Stimulated activated naive CD8-positive, alpha-beta T cell treated with anti-CD3 and anti-CD28 coated beads, Interleukin-15, amount 100 ng/mL, for 72 hours (primary cell): ENCODE measurements at regions not wholly inside any gene's neighbourhood (a gene's known extent, or its start where the extent isn't known, plus 50 kb on each side); places are given as distances from the start of the nearest gene placed in this dataset.
A peak's percentile ranks its signal among the peaks of the same experiment; 100 is the strongest.

Source experiments
- ATAC-seq: fragments of 150-1000 bp; cut with Tn5 transposase; 2 replicates; pipeline ENCODE4 v1.10.0; 2021; ENCODE audit warnings: mild to moderate bottlenecking, moderate library complexity
- DNase-seq, 2 donors: peaks; one replicate each; pipeline ENCODE4 v3.0.0; 2021 to 2022
- H3K27ac Mint-ChIP-seq, 2 donors: one replicate each; pipeline ENCODE4 v1.8.0; 2022; ENCODE audit warnings: mild to moderate bottlenecking in 2 of 2, mixed read lengths in 2 of 2, moderate library complexity in 2 of 2
- H3K27me3 Mint-ChIP-seq: one replicate; pipeline ENCODE4 v1.8.0; 2022; ENCODE audit warnings: mixed read lengths
- H3K4me1 Mint-ChIP-seq: one replicate; pipeline ENCODE4 v1.8.0; 2022; ENCODE audit warnings: mild to moderate bottlenecking, mixed read lengths
- H3K4me3 Mint-ChIP-seq, 2 donors: one replicate each; pipeline ENCODE4 v1.8.0; 2022; ENCODE audit warnings: mild to moderate bottlenecking in 2 of 2, mixed read lengths in 2 of 2, moderate library complexity in 1 of 2
- H3K9me3 Mint-ChIP-seq, 2 donors: one replicate each; pipeline ENCODE4 v1.8.0; 2022; ENCODE audit warnings: mixed read lengths in 2 of 2

DNA sequence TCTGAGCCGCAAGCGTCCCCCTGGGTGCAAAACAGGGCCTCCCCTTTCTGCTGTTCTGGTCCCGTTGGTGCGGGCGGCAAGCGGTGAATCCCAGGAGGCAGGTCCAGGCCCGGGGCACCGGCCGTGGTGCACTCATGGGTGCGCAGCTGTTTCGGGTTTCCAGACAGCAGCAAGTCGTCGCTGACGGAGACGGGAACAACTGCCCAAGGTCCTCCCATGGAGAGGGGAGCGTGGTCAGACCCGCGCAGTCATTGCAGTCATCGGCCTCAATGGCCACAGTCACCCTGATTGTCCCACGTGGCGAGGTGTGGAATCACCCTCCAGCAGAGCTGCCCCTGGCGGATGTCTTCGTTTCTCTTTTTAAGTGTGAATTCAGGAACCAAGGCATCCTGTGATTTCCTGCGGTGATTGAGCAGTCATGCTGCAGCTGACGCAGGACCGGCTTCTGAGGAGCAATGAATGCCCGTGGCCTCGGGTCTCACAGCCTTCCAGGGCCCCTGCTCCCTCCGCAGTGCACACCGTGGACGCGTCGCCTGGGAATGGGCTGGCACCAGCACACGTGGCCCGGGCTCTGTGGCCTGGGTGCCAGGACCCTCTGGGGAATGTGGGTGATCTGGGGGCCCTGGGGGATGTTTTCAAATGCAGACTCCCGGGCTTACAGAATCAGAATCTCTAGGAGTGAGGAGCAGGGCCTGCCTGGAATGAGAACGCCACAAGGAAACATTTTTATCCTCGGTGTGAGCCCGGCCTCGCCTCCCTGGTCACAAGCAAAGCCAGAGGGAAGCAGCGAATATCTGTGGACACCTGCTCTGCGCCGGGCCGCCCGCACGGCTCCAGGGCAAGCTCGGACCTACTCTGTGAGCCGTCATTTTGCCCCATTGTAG is 244.2 kb upstream of the SALL3 start:
- Mint-ChIP-seq H3K27me3 (peaks cover 15% of the 10 kb centered on the region), H3K4me3 (no peak overlapping the region), H3K9me3 (peaks cover 0 to 14% of the 10 kb centered on the region in 2 donors), H3K27ac (no peak overlapping the region), H3K4me1 (no peaks in the 10 kb centered on the region)
- no peak for DNase-seq
- ATAC-seq: no peak

DNA sequence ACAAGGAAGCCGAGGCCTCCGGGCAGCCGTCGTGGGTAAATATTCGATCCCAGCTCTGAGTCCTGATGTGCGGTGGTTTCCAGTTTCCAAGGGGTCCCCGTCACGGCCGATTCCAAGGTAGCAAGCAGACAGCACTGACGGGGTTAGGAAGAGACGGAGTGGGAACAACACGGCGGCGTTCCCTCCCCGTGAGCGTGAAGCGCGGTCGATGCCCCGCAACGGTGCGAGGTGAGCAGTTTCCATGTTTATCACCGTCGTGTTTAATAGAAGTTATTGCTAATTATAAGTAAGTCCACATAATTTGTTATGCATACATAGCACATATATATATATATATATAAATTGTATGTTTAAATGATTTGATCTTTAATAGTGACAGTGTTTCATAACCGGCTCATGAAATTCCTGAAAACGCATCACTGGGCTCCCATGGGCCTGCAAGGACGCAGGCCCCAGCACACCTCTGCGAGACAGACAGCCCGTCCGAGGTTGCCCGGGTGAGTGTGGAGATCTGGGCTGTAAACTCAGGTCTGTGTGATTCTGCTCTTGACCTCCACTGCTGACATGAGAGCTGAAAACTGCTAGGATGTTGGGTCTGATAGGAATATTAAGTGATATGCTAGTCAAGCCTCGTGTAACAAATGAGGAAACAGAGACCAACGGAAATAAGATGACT is 243.5 kb upstream of the SALL3 start:
- ATAC-seq: no peak
- H3K27ac Mint-ChIP-seq: no peak overlapping the region
- no peak for DNase-seq
- H3K4me1 Mint-ChIP-seq: no peaks in the 10 kb centered on the region
- peaks cover 8% of the 10 kb centered on the region for H3K27me3 Mint-ChIP-seq
- no peak overlapping the region for H3K4me3 Mint-ChIP-seq
- peaks cover 0 to 14% of the 10 kb centered on the region in 2 donors for H3K9me3 Mint-ChIP-seq

DNA sequence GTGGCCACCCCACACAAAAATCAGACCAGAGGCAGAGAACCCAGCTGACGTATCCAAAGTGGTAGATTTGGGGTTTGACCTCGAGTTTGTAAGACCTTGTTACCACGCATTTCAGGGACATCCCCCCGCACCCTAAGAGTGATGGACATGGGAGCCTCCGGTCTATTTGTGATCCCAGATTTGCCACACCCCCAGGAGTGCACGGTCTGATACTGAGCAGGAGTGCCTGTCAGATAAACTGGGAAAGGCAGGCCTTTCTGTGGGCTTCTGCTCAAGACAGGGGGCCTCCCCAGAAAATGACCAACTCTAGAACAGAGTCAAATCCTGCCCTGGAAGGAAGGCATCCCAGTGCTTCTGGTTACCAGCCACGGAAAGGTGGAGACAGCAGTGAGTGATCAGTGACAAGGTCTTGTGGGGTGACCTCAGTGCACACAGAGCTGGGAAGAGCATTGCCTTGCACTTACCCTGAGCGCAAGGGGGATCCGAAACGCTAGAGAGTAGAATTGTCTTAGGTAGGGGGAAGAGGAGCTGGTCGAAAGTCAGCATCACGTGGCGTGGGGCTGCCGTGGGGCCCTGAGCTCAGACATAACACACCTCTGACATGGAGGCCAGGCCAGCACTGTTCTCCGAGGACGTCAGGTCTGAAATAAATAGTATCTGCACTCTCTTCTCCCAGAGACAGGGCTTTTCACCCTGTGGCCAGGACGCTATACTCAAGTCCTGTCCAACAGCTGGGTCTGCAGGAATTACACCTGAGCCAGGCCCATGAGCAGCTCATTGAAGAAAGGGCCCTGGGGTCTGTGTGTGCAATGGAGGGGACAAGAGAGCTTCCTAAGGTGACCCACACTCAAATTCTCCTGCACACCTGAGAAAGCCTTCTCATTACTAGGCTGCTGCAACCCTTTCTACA is 242.4 kb upstream of the SALL3 start:
- H3K27ac Mint-ChIP-seq: no peak overlapping the region
- H3K4me1 Mint-ChIP-seq: no peaks in the 10 kb centered on the region
- DNase-seq (no peak), ATAC-seq (no peak)
- peaks cover 8% of the 10 kb centered on the region for H3K27me3 Mint-ChIP-seq
- peaks cover 0 to 14% of the 10 kb centered on the region in 2 donors for H3K9me3 Mint-ChIP-seq
- no peak overlapping the region for H3K4me3 Mint-ChIP-seq

DNA sequence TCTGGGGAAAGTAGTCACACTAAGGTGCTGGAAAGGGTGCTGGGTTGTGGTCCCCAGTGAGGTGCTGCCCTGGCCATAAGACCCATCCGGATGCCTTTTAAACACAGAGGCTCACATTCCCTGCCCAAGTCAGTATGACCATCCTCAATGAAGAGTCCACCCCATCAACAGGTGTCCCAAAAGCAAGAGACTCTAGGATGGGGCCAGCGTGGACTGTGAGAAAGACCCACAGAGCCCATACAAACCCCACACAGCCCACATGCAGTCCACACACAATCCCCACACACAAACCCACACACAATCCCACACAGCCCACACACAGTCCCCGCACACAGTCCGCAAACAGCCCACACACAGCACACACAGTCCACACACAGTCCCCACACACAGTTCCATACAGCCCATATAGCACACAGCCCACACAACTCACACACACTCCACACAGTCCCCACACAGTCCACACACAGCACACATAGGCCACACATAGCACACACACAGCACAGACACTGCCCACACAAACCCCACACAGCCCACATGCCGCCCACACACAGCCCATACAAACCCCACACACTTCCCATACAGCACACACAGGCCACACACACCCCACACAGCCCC is 241.4 kb upstream of the SALL3 start:
- ATAC-seq (peak; percentile 5), DNase-seq (no peak)
- peaks cover 6% of the 10 kb centered on the region for H3K27me3 Mint-ChIP-seq
- no peak overlapping the region for H3K4me3 Mint-ChIP-seq
- peak overlapping the region; percentile 1 to 30 for H3K27ac Mint-ChIP-seq
- peaks cover 0 to 14% of the 10 kb centered on the region in 2 donors for H3K9me3 Mint-ChIP-seq
- no peaks in the 10 kb centered on the region for H3K4me1 Mint-ChIP-seq

DNA sequence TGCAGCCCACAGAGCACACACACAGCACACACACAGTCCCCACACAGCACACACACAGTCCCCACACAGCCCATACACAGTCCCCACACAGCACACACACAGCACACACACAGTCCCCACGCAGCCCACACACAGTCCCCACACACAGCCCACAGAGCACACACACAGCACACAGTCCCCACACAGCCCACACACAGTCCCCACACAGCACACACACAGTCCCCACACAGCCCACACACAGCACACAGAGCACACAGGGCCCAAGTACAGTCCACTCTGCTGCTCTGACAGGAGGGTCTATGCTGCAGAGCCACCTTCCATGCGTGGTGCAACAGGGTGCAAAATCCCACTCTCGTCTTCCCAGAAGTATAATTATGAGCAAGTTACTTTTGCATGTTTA is 240.5 kb upstream of the SALL3 start:
- H3K4me3 Mint-ChIP-seq: no peak overlapping the region
- peak overlapping the region in 1 of 2 donors; percentile 37 for H3K27ac Mint-ChIP-seq
- no peaks in the 10 kb centered on the region for H3K4me1 Mint-ChIP-seq
- ATAC-seq (peak; percentile 10), DNase-seq (no peak)
- peaks cover 0 to 14% of the 10 kb centered on the region in 2 donors for H3K9me3 Mint-ChIP-seq
- H3K27me3 Mint-ChIP-seq: no peaks in the 10 kb centered on the region

DNA sequence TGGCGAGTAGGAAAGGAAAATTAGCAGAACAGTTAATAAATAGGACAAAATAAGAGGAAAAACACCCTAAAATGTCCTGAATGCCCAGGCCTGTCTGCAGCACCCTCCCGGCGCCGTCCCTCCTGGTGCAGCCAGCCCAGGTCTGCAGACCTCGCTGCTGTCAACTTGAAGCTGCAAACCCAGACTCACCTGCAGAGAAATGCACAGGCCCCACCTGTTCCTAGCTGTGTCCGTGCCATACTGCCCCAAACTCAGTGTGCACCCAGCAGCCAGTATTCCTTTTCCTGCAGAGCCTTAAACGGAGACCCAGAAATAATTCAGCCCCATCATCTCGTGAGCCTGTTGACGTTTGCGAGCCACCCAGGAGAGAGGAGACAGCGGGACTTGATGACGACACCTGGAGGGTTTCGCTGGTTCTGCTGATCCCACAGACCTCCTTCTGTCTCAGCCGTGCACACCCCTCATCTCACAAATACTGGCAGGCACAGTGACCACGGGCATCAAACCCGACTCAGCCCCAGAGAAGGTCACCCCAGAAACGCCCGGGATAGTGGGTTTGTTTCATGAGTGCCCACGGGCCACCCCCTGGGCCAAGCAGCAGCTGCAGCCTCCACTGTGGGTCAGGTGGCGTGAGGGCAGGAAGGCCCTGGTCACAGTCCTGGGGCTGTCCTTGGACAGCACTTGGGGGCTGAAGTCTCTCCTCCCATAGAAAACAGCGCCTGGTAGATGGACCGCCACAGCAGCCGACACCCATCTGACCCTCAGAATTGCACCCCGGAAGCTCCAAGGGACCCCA is 239.5 kb upstream of the SALL3 start:
- no peak for DNase-seq
- H3K4me3 Mint-ChIP-seq: no peak overlapping the region
- peaks cover 0 to 14% of the 10 kb centered on the region in 2 donors for H3K9me3 Mint-ChIP-seq
- H3K27me3 Mint-ChIP-seq: no peaks in the 10 kb centered on the region
- H3K27ac Mint-ChIP-seq: no peak overlapping the region
- no peaks in the 10 kb centered on the region for H3K4me1 Mint-ChIP-seq
- ATAC-seq: no peak

DNA sequence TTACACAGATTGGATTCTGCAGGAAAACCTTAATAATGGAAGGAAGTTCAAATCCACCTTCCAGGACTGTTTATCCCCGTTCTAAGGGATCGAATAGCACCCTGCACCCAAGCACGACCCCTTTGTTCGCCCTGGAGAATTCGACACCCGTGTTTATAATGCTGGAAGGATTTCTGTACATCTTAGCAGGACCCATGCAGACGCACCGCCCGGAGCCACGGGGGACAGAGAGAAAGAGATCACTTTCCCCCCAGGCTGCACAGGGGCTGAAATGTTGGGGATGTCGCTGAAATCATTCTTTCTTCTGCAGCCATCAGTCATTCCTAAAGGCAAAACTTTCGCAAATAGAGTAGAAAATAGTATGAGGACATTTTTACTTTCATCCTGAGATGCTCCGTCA is 238.7 kb upstream of the SALL3 start:
- Mint-ChIP-seq H3K4me3 (no peak overlapping the region), H3K4me1 (no peaks in the 10 kb centered on the region), H3K27ac (no peak overlapping the region), H3K27me3 (no peaks in the 10 kb centered on the region), H3K9me3 (peaks cover 0 to 14% of the 10 kb centered on the region in 2 donors)
- ATAC-seq (no peak), DNase-seq (no peak)

DNA sequence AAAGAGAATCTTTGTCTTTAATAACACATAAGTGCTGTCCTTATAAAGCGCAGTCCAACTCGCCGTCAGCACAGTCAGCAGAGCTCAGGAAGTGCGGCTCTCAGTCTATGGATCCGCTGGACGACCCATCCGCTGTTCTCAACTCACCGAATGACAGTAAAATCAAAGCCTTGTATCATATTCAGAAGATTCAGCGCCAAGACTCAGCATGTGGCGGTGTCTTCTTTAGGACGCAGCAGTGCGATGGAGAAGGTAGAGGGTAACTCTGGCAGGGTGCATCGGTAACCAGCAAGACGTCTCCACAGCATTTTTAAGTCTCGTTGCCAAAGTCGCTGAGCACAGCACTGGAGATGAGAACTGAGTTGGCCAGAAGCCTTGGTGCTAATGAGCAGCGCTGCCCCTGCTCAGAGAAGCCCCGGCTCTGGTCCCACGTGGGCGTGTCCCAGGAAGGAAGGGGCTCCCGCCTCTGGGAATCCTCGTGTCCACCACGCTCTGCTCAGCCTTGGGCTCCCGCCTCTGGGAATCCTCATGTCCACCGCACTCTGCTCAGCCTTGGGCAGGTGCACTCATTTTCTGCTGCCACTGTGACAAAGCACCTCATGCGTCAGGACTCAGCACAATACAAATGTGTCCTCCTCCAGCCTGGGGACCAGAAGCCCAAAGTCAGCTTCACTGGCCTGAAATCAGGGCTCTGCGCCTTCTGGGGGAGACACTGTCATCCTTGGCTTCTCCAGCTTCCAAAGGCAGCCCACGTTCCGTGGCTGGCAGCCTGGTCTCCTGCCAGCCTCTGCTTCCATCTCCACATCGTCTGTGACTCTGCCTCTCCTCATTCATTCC is 238.0 kb upstream of the SALL3 start:
- Mint-ChIP-seq H3K9me3 (peaks cover 0 to 14% of the 10 kb centered on the region in 2 donors), H3K4me3 (no peak overlapping the region), H3K4me1 (no peaks in the 10 kb centered on the region), H3K27ac (no peak overlapping the region), H3K27me3 (no peaks in the 10 kb centered on the region)
- ATAC-seq (no peak), DNase-seq (no peak)

DNA sequence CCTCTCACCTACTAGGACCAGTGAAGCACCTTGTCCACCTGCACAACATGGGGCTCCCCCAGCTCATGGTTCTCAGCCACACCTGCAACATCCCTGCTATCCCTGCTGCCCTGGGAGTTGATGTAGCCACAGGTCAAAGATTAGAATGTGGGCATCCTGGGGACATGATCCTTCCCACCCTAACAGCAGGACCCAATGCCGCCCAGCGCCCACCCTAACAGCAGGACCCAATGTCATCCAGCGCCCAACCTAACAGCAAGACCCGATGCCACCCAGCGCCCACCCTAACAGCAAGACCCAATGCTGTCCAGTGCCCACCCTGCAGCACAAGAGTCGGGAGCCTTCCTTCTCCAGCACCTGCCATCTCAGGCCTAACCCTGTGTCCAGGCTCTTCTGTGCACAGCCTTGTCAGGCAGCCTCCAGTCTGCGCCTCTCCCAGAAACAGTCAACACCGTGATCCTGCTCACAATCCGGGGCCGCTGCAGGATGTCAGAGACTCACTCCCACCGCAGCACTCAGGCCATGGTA is 237.3 kb upstream of the SALL3 start:
- peaks cover 6% of the 10 kb centered on the region for H3K27me3 Mint-ChIP-seq
- no peak for ATAC-seq
- DNase-seq: no peak
- no peaks in the 10 kb centered on the region for H3K4me1 Mint-ChIP-seq
- peak overlapping the region in 1 of 2 donors; percentile 19 for H3K27ac Mint-ChIP-seq
- H3K4me3 Mint-ChIP-seq: no peak overlapping the region
- peaks cover 0 to 14% of the 10 kb centered on the region in 2 donors for H3K9me3 Mint-ChIP-seq

DNA sequence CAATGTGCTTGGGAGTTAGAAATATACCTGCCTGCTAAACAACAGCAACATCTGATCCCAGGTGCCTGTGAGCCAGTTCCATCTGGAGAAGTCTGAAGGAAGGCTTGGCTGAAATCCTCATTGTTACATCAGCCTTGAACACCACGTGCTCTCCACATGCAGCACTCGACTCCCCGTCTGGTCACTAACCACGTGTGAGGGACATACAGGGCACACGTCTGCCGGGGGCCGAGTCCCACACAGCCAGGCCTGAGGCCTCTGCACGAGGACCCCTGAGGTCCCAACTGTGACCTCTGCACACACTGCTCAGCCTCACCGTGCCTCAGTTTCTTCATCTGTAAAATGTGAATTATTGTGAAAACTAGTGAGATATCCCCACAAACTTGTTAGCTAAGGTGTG is 236.5 kb upstream of the SALL3 start:
- Mint-ChIP-seq H3K27me3 (peaks cover 6% of the 10 kb centered on the region), H3K9me3 (peaks cover 0 to 12% of the 10 kb centered on the region in 2 donors), H3K27ac (no peak overlapping the region), H3K4me1 (no peaks in the 10 kb centered on the region), H3K4me3 (no peak overlapping the region)
- no peak for ATAC-seq
- no peak for DNase-seq

DNA sequence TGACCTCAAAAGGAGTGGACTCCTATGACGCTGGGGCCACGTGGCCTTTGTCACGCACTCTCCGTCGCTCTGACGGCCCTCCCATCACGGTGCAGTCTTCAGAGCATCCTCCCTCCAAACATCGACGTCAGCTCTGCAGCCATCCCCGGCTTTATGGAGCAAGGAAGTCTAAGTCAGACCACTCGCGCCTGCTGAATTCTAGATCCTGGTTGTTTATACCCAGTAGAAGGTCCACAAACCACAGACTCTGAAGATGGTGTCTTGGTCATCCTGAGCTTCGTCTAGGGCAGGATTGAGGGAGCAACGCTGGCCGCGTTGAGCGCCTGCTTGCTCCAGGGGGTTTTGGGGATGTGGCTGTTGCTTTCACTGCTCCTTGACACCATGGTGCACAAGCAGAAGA is 228.0 kb upstream of the SALL3 start:
- Mint-ChIP-seq H3K27ac (no peak overlapping the region), H3K4me3 (no peak overlapping the region), H3K27me3 (peaks cover 6% of the 10 kb centered on the region), H3K9me3 (peaks cover 0 to 4% of the 10 kb centered on the region in 2 donors), H3K4me1 (no peaks in the 10 kb centered on the region)
- ATAC-seq: no peak
- no peak for DNase-seq

DNA sequence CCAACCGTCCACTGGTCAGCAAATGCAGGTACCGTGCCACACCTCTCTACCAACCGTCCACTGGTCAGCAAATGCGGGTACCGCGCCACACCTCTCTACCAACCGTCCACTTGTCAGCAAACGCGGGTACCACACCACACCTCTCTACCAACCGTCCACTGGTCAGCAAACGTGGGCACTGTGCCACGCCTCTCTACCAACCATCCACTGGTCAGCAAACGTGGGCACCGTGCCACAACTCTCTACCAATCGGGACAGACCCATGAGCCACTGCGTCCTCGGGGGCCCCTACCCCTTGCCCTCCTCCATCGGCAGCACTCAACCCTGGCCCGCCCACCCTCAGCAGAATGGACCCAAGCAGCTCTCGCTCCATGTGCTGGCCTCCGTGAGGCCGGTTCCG is 226.4 kb upstream of the SALL3 start:
- Mint-ChIP-seq H3K4me3 (no peak overlapping the region), H3K27me3 (no peaks in the 10 kb centered on the region), H3K4me1 (no peaks in the 10 kb centered on the region), H3K27ac (no peak overlapping the region), H3K9me3 (peaks cover 0 to 4% of the 10 kb centered on the region in 2 donors)
- ATAC-seq (no peak), DNase-seq (no peak)

DNA sequence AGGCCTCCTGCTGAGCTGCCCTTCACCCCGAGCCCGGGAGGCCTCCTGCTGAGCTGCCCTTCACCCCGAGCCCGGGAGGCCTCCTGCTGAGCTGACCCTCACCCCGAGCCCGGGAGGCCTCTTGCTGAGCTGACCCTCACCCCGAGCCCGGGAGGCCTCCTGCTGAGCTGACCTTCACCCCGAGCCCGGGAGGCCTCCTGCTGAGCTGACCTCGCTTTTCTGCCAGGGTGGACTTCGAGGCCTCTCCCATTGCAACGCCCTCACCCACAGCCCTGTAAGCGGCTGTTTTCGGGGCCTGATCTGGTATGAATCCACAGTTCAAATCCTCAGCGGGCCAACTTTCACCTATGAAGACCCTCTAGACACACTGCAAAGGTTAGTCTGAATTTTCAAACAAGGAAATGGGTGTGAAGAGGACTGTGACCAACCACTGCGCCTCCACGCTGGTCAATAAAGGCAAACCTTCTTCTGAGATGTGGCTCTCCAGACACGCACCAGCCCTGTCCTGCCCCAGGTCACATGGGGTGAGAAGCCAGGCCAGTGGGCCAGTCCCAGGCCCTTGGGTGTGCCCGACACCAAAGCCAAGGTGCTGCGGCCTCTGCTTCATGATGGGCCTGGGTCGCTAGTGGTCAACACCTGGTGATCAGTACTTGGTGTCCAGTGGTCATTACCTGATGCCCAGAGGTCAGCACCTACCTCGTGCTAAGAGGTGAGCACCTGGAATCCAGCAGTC is 225.1 kb upstream of the SALL3 start:
- Mint-ChIP-seq H3K27ac (peak overlapping the region in 1 of 2 donors; percentile 55), H3K4me3 (no peak overlapping the region), H3K4me1 (no peaks in the 10 kb centered on the region), H3K9me3 (no peaks in the 10 kb centered on the region), H3K27me3 (no peaks in the 10 kb centered on the region)
- no peak for DNase-seq
- ATAC-seq: no peak
